Neural cell (in vitro differentiated cells): ENCODE measurements at regions not wholly inside any gene's neighbourhood (a gene's known extent, or its start where the extent isn't known, plus 50 kb on each side); places are given as distances from the start of the nearest gene placed in this dataset.
"Not testable (repeated sequence)": the region's sequence is repeated elsewhere in the genome, so short reads cannot be mapped to it uniquely, and the experiment has no call there.

ENCODE experiments used
- H2AFZ ChIP-seq: fragments of 200-600, 300-800 bp; sonication (generic), shearing (Covaris generic); 2 replicates; pipeline ENCODE4 v1.6.0; 2014; ENCODE audit warnings: low read depth, mild to moderate bottlenecking, antibody characterized with exemption, low read length, moderate library complexity
- H3F3A ChIP-seq: fragments of 200-600 bp; shearing (Covaris generic); 2 replicates; pipeline ENCODE4 v1.6.1; 2016; ENCODE audit warnings: mild to moderate bottlenecking, moderate library complexity, mixed read lengths, antibody characterized with exemption, low read length; ENCODE audit not compliant: insufficient read depth, poor library complexity, severe bottlenecking
- H3K27ac ChIP-seq: fragments of 200-600, 300-800 bp; sonication (generic), shearing (Covaris generic); 2 replicates; pipeline ENCODE4 v1.5.1; 2014; ENCODE audit warnings: mild to moderate bottlenecking, low read length, moderate library complexity
- H3K27me3 ChIP-seq: fragments of 300-800, 200-600 bp; sonication (generic), shearing (Covaris generic); 2 replicates; pipeline ENCODE4 v1.6.0; 2014; ENCODE audit warnings: mild to moderate bottlenecking, low read depth, low read length, moderate library complexity; ENCODE audit not compliant: insufficient read depth
- H3K36me3 ChIP-seq: fragments of 300-800, 200-600 bp; sonication (generic), shearing (Covaris generic); 2 replicates; pipeline ENCODE4 v1.5.1; 2014; ENCODE audit warnings: mild to moderate bottlenecking, antibody characterized with exemption, low read length, moderate library complexity; ENCODE audit not compliant: insufficient read depth
- H3K4me2 ChIP-seq: fragments of 300-800, 200-600 bp; sonication (generic), shearing (Covaris generic); 2 replicates; pipeline ENCODE4 v1.6.0; 2014; ENCODE audit warnings: mild to moderate bottlenecking, low read length
- H3K4me3 ChIP-seq: fragments of 300-800, 200-600 bp; sonication (generic), shearing (Covaris generic); 2 replicates; pipeline ENCODE4 v1.5.1; 2014; ENCODE audit warnings: mild to moderate bottlenecking, low read length, moderate library complexity
- H3K79me2 ChIP-seq: fragments of 200-600 bp; shearing (Covaris generic); replicated peaks from 2 replicates; pipeline ENCODE4 v1.6.0; 2014; ENCODE audit warnings: mild to moderate bottlenecking, low read length, moderate library complexity; ENCODE audit not compliant: insufficient read depth
- H3K9ac ChIP-seq: fragments of 300-800, 200-600 bp; sonication (generic), shearing (Covaris generic); 2 replicates; pipeline ENCODE4 v1.6.1; 2016; ENCODE audit warnings: mild to moderate bottlenecking, low read length, mixed read lengths
- H3K9me2 ChIP-seq: fragments of 200-600 bp; shearing (Covaris generic); 2 replicates; pipeline ENCODE4 v1.6.1; 2016; ENCODE audit warnings: mild to moderate bottlenecking, low read length, mixed read lengths; ENCODE audit not compliant: insufficient read depth
- H3K9me3 ChIP-seq: fragments of 200-600, 300-800 bp; sonication (generic), shearing (Covaris generic); 2 replicates; pipeline ENCODE4 v1.6.1; 2016; ENCODE audit warnings: mild to moderate bottlenecking, mixed run types, low read length, moderate library complexity, mixed read lengths
- H4K20me1 ChIP-seq: fragments of 200-600 bp; shearing (Covaris generic); 2 replicates; pipeline ENCODE4 v1.6.1; 2016; ENCODE audit warnings: mild to moderate bottlenecking, mixed run types; ENCODE audit not compliant: insufficient read depth

GRCh38 chr1:146883190-146883589 is 54.9 kb upstream of the NBPF12 start:
- H3K9me2 ChIP-seq, H3K9me3 ChIP-seq, H3K27me3 ChIP-seq, H3K9ac ChIP-seq, H2AFZ ChIP-seq, H3F3A ChIP-seq, H3K4me3 ChIP-seq, H3K4me2 ChIP-seq, H3K36me3 ChIP-seq, H3K27ac ChIP-seq, H3K79me2 ChIP-seq, H4K20me1 ChIP-seq: not testable (repeated sequence)

GRCh38 chr1:146881096-146881495 is 57.0 kb upstream of the NBPF12 start:
- H3K9me3 ChIP-seq, H4K20me1 ChIP-seq, H3K27ac ChIP-seq, H3K9me2 ChIP-seq, H3K27me3 ChIP-seq, H2AFZ ChIP-seq, H3K79me2 ChIP-seq, H3K9ac ChIP-seq, H3K4me3 ChIP-seq, H3K36me3 ChIP-seq, H3F3A ChIP-seq, H3K4me2 ChIP-seq: not testable (repeated sequence)

- not testable (repeated sequence) for H3K27me3 ChIP-seq, H3K79me2 ChIP-seq, H3K27ac ChIP-seq, H3K36me3 ChIP-seq, H4K20me1 ChIP-seq, H3K9ac ChIP-seq, H3K4me3 ChIP-seq, H3K4me2 ChIP-seq, H3F3A ChIP-seq, H3K9me2 ChIP-seq, H2AFZ ChIP-seq, H3K9me3 ChIP-seq
These were observed 74.3 kb upstream of the NBPF12 start for GRCh38 chr1:146863799-146864319.

- H3K4me3 ChIP-seq, H3K27ac ChIP-seq, H3K9ac ChIP-seq, H3K9me3 ChIP-seq, H3K9me2 ChIP-seq, H3K36me3 ChIP-seq, H4K20me1 ChIP-seq, H3K4me2 ChIP-seq, H2AFZ ChIP-seq, H3K79me2 ChIP-seq, H3F3A ChIP-seq, H3K27me3 ChIP-seq: not testable (repeated sequence)
These were observed 85.0 kb upstream of the NBPF12 start for GRCh38 chr1:146853147-146853546.

GRCh38 chr1:146850352-146850889 is 87.7 kb upstream of the NBPF12 start:
- H3K9me3 ChIP-seq, H3K27ac ChIP-seq, H3K4me3 ChIP-seq, H3K36me3 ChIP-seq, H3F3A ChIP-seq, H2AFZ ChIP-seq, H3K9ac ChIP-seq, H4K20me1 ChIP-seq, H3K79me2 ChIP-seq, H3K27me3 ChIP-seq, H3K4me2 ChIP-seq, H3K9me2 ChIP-seq: not testable (repeated sequence)

GRCh38 chr1:146838725-146839124 is 99.4 kb upstream of the NBPF12 start:
- not testable (repeated sequence) for H3K36me3 ChIP-seq

GRCh38 chr1:146826957-146827356 is 111.2 kb upstream of the NBPF12 start:
- H3K4me2 ChIP-seq, H3K9me2 ChIP-seq, H2AFZ ChIP-seq, H3K27me3 ChIP-seq, H3K27ac ChIP-seq, H3K36me3 ChIP-seq, H3K9ac ChIP-seq, H3K9me3 ChIP-seq, H4K20me1 ChIP-seq, H3F3A ChIP-seq, H3K79me2 ChIP-seq, H3K4me3 ChIP-seq: not testable (repeated sequence)

More at GRCh38 chr1:146838725-146839124, 99.4 kb upstream of the NBPF12 start:
- not testable (repeated sequence) for H3K4me3 ChIP-seq, H2AFZ ChIP-seq, H3K27ac ChIP-seq, H3K9me3 ChIP-seq, H3K9ac ChIP-seq, H4K20me1 ChIP-seq, H3K4me2 ChIP-seq, H3F3A ChIP-seq, H3K27me3 ChIP-seq, H3K9me2 ChIP-seq, H3K79me2 ChIP-seq

GRCh38 chr1:146794236-146794635 is 143.9 kb upstream of the NBPF12 start:
- H3K9me3 ChIP-seq, H3K4me2 ChIP-seq, H3F3A ChIP-seq, H3K36me3 ChIP-seq, H3K27ac ChIP-seq, H2AFZ ChIP-seq, H3K4me3 ChIP-seq, H3K9me2 ChIP-seq, H3K79me2 ChIP-seq, H4K20me1 ChIP-seq, H3K27me3 ChIP-seq, H3K9ac ChIP-seq: not testable (repeated sequence)
